Activated CD8-positive, alpha-beta memory T cell treated with anti-CD3 and anti-CD28 coated beads, Interleukin-2, amount 50 U/mL, for 24 hours (primary cell): ENCODE measurements at regions not wholly inside any gene's neighbourhood (a gene's known extent, or its start where the extent isn't known, plus 50 kb on each side); places are given as distances from the start of the nearest gene placed in this dataset.
"Not testable (repeated sequence)": the region's sequence is repeated elsewhere in the genome, so short reads cannot be mapped to it uniquely, and the experiment has no call there.

ENCODE experiments used
- DNase-seq: peaks from one replicate; pipeline ENCODE4 v3.0.0-alpha.2; 2020; ENCODE audit errors: extremely low read depth

DNA sequence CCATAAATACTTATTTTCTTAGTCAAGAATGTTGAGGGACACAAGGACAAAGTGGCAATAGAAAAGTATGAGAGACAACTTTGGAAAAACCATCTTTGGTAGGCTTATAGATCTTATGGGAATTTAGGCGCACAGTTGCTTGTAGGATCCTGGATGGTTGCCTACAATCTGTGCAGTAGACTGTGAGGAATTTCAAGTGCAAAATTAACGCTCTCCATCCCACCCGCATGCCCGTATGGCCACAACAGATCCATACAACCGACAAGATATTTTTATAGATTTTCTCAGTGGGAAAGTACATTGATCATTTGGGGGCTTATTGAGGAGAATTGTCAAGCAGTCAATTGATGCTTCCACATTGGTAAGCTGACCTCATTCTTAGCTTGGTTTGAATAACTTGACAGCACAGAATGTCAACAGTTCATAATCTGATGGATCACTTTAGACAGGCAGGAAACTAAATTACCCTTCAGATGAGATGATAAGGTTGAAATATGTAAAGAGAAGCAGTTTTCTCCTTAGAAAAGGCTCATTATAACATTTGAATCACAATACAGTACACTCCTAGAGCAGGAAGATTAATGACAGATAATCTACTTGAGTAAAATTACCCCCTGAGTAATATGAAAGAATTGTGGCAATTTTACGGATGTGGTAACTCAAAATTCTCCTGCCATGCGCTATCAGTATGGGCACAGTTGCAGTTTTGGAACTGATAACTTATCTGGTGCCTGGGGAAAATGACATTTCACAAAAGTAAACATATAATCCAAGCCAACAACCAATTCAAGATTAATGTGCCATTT is 479.7 kb downstream of the KIF20B start:
- DNase-seq, result no peak

DNA sequence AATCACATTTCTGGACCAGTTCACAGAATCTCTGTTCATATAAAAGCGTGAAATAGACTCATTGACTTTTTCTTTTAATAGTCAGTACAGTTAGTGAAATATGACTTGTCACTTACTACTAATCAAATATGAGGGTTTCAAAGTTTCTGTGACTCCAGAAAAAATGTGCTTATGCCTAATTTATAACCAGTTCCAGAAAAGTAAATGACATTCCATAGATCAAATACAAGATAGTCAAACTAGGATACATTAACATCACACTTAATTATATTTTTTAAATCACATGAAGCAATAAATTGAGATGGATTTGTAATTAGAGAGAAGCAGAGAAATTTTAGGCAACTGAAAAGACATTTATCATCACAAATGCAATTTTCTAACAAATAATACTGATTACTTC is 491.4 kb downstream of the KIF20B start:
- no peak for DNase-seq

DNA sequence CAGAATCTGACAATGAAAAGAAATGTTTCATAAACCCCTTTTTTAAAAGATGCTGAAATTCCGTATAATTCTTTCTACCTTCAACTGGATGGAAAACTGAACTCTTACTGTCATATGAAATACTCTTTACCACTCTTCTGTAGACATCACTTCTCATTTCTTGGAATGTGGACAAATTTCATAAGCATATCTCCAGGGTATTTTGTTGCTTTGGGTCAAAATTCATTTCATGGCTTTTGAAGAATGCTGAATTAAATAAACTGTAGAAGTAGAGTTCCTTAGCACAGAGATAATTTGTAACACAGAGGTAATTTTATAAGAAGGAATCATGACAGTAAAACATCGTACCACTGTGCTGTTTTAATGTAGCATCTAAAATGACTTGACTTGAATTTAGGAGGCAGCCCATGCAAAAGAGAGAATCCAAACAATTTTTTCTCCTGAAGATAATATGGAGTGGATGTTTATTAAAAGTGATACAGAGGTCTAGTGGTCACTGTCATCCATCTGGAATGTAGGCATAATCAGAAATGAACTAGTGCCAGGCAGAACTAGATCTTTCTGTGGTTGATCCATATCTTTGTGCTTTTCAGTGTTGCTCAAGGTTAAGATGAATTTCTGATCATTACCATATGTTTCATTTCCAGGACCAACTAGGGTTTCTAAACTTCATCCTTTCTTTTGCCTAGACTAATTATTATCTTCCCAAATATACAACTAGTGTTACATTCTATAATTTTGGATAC is 492.0 kb downstream of the KIF20B start:
- no peak for DNase-seq

DNA sequence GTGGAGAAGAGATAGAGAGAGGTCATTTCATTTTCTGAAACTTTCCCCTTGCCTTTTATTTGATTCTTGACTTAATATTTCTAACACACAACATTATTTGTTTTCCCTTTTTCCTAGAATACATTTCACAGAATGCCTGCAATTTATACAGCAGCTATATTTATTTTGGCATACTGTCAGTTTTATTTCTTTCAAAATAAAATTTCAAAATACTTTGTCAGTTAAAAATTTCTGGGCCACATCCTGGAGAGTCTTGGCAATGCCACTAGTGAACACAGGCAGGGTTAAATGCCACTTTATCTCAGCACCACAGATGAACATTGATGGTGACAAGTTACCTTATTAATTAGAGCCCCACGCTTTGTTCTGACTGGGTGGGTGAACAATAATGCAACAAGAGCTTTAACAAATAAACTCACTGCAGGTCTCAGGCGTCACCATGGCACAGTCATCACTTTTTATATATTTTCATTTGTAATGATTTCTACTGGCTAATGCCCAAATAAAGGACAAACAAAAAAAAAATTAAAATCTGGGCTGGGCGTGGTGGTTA is 494.0 kb downstream of the KIF20B start:
- DNase-seq, result no peak

DNA sequence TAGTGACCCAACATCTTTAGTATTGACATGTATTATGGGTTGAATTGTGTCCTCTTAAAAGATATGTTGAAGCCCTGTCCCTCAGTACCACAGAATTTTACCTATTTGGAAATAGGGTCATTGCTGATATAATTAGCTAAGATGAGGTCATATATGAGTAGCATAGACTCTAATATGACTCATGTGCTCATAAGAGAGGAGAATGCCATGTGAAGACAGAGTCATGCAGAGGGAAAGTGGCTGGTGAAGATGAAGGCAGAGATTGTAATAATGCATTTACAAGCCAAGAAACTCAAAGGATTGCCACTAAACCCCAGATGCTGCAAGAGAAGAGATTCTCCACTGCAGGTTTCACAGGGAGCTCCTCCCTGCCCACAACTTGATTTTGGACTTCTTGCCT is 496.4 kb downstream of the KIF20B start:
- DNase-seq, result no peak

- DNase-seq, result no peak
These were observed 497.7 kb downstream of the KIF20B start for GRCh38 chr10:90199093-90199492.

- no peak for DNase-seq
These were observed 498.1 kb downstream of the KIF20B start for GRCh38 chr10:90199513-90199912.

- DNase-seq, result no peak
These were observed 503.0 kb downstream of the KIF20B start for GRCh38 chr10:90204131-90204955.

- DNase-seq, result no peak
These were observed 503.5 kb downstream of the KIF20B start for GRCh38 chr10:90204956-90205314.

DNA sequence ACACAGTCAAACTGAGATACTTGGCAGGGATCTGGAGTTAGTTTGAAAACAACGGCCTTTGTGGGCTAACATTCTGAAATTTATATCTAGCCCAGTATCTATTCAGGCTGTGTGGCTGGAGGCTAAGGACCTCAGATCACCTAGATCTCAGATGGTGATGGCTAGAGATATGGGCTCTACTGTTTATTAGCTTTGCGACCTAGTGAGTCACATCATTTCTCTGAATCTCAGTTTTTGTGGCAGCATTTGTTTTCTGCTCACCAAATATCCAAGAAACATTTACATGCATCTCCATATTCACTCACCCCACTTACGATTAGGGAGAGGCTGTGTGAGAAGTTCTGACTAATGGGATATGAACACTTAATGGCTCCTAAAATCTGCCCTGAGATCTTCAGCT is 503.9 kb downstream of the KIF20B start:
- DNase-seq, result no peak

- DNase-seq, result no peak
These were observed 512.0 kb downstream of the KIF20B start for GRCh38 chr10:90213346-90213745.

GRCh38 chr10:90218846-90219245 is 517.5 kb downstream of the KIF20B start:
- DNase-seq, result no peak

- DNase-seq, result no peak
These were observed 521.0 kb downstream of the KIF20B start for GRCh38 chr10:90222372-90222771.

GRCh38 chr10:90222939-90223338 is 521.5 kb downstream of the KIF20B start:
- DNase-seq, result no peak

DNA sequence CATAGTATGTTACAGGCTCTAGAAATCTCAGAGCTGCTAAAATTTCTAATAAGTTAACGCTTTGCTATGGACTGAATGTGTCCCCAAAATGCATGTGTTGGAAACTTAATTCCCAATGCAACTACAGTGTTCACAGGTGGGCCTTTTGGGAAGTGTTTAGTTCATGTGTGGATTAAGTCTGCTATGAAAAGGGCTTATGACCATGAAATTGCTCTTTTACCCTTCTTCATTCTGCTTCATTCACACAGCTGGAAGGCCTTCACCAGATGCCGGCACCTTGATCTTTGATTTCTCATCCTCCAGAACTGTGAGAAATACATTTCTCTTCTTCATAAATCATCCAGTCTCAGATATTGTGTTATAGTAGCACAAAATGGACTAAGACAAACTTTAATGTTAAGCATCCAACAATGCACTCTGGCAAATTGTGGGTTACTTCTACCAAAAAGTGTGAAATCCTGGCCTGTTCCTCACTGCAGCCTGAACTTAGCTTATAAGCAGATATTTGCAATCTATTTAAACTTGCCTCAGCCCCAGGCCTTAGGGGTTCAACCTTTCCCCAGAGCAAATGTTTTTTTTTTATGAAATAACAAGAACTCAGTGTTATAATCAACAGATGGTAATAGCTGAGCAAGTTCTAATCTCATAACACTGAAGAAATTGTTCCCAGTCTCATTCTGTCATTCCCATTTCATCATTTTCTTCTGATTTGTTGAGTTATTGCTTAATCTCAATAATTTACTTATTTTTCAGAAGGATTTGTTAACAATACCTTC is 523.6 kb downstream of the KIF20B start:
- DNase-seq, result no peak

- DNase-seq, result no peak
These were observed 525.1 kb downstream of the KIF20B start for GRCh38 chr10:90226517-90226916.

DNA sequence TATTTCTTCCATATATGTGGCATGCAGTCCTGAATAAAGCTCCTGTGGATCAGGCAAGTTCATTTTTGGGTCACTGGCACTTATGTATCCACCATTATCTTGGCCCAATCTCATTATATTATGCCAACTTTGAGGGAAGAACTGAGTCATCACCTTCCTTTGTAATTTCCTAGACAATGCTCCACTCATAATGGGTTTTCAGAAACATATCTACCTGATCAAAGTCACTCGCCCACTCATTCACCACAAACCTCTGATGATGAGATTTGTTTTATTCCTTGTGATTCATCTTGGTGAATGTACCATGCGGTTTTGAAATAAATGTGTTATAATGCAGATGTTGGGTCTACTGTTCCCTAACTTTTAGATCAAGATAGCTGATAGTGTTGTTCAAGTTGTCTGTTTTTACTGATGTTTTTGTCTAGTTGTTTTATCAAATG is 525.8 kb downstream of the KIF20B start:
- peak; percentile 2 for DNase-seq

DNA sequence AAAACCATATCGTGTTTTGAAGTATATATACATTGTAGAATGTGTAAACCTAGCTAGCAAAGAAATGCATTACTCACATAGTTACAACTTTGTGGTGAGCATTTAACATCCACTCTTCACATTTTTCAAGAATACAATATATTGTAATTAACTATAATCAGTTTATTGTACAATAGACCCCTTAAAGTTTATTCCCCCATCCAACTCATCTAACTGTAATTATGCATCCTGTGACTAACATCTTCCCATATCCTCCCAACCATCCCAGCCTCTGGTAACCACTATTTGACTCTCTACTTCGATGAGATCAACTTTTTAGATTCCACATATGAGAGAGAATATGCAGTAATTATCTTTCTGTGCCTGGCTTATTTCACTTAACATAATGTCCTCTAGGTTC is 526.4 kb downstream of the KIF20B start:
- DNase-seq, result no peak

GRCh38 chr10:90229486-90229885 is 528.1 kb downstream of the KIF20B start:
- DNase-seq, result no peak

- not testable (repeated sequence) for DNase-seq
These were observed 532.4 kb downstream of the KIF20B start for GRCh38 chr10:90233805-90234204.

DNA sequence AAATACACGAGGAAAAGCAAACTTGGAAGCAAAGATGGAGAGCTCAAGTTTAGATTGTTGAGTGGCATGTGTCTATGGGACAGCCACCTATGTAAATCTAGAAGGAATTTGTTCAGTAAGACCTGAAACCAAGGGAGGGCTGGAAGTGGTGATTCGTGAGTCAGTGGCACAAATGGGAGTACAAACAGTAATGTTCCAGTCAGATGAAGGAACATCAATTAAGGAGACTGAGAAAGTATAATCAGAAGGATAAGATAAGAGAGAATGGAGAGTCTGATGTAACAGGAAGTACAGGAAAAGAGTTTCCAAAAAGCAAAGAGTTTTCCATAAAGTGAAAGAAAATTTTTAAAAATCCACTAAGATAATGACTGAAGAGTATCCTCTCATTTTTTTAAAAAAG is 544.2 kb downstream of the KIF20B start:
- DNase-seq, result no peak
